Hematopoietic multipotent progenitor cell (in vitro differentiated cells): ENCODE measurements at regions not wholly inside any gene's neighbourhood (a gene's known extent, or its start where the extent isn't known, plus 50 kb on each side); places are given as distances from the start of the nearest gene placed in this dataset.
A peak's percentile ranks its signal among the peaks of the same experiment; 100 is the strongest.

ENCODE experiments used
- DNase-seq, 3 donors: peaks; one replicate each; pipeline ENCODE4 v3.0.0-alpha.2; 2011 to 2015; ENCODE audit warnings: low read depth in 2 of 3, low spot score in 2 of 3

DNA sequence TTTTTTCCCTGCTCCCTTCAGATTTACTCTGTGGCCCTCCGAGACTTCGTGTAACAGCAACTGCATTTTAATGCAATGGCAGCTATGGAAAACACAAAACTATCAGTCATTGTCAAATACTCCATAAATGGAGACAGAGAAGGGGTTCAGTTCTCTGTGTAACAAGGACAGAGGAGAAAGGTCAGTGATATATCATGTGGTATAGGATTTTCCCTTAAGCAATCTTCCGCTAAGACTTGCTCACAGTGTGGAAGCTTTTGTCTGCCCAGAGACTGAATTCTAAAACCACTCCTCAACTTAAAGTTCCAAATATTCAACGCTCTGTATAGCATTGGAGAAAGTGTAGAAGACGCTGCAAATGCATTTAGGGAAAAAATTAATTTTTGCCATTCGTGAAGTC is 111.3 kb upstream of the EDNRB start:
- DNase-seq: no peak

DNA sequence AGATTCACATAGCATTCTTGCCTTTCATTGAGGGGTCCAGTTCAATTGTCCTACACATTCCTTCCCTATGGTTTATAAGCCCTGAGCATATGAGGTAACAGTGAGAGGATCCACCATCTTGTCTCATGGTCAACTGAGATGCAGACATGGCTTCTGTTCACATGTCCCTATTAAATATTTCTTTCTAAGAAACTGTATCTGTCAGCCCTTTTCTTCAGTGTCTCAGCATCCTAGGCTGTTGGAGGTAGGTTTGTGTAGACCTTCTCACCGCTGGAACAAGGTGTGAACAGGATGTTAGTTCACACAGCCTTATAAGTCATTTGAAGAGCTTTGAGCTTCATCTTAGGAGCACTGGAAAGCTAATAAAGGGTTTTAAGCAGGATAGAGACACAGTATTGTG is 110.3 kb upstream of the EDNRB start:
- DNase-seq: no peak

DNA sequence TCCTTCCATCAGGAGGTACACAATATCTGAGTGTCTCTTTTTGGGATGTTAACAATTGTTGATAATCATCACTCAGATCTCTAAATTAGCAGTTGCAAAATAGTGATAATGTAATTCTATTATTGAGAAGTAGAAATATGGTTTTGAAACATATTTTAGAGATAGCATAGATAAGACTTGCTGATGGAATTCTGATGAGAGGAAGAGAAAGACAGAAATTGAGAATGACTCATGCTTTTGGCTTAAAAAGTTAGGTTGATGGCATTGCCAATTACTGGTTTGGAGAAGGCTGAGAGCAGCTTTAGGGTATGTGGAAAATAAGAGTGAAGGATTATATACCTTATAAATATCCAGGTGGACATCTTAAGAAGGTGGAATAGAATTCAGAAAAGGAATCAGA is 106.4 kb upstream of the EDNRB start:
- no peak for DNase-seq

DNA sequence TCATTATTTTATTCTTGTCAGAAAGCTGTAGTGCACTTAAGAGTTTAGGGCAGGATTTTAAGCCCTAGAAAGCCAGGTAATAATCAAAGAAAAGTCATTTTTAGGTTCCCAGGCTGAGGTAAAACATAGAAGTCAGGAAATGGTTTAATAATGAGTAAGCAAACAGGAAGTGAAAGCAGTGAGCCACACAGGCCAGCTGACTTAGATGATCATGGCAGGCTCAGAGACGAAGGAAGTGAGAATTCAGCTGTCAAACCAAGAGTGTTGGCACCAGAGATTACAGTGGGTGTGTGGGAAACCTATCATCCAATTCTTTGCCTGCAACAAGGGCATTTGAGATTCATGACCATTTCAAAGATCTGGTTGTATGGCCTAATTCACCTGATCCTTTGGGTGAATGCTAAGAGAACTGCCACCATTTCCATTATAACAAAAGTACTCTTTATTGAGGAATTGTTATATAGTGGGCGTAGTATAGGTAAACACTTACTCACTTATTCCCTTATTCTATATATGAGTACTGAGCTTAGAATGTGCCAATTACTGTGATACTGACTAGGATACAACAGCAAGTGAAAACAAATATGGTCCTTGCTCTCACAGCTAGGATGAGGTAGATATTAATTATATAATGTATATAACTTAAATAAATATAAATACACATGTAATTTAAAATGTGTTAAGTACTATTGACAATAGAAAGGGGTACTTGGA is 103.7 kb upstream of the EDNRB start:
- DNase-seq: peak in 2 of 3 donors; percentile 56 to 86

DNA sequence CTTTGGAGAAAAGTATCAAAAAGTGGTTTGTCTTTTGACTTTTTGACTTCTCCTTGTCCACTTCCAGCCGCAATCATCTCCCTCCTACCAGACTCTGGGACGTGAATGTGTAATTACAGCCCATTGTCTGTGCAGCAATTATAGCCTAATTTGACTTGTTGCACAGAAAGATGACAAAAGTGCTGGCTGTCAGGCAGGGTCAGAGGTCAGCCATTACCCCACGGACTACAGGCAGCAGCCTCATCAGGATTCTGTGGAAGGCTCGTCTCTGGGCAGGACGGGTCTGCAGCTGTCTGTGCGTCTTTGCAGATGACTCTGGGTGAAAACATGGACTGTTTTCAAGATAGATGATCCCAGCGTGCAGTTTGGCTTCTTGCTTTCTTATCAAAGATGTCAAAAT is 102.2 kb upstream of the EDNRB start:
- DNase-seq: no peak

DNA sequence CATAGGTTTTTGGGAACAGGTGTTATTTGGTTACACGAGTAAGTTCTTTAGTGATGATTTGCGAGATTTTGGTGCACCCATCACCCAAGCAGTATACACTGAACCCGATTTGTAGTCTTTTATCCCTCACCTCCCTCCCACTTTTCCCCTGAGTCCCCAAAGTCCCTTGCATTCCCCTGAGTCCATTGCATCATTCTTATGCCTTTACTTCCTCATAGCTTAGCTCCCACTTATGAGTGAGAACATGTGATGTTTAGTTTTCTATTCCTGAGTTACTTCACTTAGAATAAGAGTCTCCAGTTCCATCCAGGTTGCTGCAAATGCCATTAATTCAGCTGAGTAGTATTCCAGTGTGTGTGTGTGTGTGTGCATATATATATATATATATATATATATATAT is 97.2 kb upstream of the EDNRB start:
- no peak for DNase-seq

DNA sequence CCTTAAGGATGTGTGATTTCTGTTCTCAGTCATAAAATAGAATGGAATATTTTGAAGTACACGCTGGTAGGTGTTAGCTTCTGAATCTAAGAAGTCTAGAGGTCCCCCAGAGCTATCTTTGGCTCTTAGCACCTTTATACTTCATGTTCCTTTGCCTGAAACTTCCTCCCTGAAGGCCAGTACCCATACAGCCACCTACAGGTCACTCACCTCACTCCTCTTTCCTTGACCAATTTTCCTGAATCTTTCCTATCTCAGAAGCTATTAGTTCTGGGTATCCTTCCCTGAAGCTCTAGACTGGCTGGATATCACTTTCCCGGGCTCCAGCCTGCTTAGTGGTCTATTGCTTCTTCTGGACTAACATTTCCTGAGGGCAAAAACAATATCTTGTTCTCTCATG is 93.4 kb upstream of the EDNRB start:
- DNase-seq: no peak

DNA sequence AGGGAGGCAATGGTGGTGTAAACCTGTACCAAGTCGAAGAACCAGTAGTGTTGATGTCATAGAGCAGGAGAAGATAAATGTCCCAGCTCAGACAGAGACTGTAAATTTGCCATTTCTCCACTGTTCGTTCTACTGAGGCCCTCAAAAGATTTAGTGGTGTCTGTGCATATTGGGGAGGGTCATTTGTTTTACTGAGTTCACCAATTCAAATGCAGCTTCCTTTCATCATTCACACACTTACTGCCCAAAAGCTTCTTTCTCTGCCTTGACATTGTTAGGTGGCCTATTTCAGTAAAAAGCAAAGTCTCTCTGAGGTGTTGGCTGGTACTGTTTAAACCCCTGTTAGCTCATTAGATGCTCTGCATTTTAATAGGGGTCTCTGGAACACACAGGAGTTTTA is 86.2 kb upstream of the EDNRB start:
- no peak for DNase-seq

DNA sequence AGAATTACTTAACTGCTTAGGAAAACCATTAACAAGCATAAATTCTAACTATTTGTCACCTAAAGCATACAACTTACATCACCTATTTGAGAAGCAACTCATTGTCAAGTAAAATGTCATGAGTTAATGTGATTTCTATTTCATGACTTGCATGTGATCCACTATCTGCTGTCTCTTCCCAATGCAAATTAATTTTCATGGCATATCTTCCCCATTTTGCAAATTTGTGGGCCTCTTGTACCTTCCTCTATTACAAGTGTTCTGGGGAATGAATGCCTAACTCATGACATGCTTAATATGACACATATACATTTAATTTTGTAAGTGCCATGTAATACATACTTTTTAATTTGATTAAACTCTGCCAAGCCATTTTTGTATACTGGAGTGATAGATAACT is 81.1 kb upstream of the EDNRB start:
- DNase-seq: no peak

DNA sequence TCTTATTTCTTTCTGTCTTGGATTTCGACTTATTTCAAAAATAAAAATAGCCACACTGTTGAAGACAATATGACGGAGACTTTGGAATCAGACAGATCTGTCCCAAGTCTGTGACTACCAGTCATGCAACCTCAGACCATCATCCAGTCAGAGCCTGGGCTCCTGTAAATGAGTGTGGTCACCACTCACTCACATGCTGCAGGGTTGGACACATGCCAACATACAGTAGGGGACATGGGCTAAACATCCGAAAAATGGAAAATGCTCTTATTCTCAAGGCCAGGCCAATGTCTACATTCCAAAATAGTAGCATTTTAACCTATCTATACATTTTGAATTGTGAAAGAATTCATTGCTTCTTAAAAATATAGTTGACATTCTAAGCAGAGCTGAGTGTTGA is 75.5 kb upstream of the EDNRB start:
- DNase-seq: no peak

DNA sequence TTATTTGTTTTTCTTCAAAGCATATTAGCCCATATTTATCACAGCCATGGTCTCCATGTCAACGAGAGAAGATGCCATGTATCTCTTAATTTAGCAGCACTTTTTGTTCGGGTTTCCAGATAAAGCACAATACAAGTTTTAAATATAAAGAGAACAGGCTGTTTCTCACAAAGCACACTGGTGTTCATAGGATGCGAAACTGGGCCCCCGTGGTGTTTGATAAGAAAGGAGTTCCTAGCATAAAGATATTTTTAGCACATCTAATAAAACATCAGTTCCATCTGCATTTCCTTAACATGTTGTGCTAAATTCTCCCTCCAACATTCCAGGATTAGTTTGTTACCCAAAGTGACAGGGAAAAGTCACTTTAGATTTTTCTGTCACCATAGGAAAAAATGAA is 72.4 kb upstream of the EDNRB start:
- no peak for DNase-seq

DNA sequence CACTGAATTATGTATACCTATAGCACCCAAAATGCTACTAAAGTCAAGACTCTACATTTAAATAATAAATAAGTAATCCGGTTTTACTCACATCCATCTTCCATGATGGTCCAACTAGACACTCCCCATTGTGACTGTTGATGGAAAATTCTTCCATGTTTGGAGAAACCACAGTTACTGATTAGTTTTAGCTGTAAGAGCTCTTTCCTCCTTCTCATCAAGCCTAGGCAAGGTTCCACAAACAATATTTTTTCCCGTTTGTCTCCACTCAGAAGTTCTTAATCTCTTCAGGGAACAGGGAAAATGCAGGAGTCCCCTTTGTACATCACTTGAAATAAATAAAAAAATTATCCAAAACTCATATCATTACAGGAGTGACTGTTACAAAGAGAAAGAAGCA is 70.7 kb upstream of the EDNRB start:
- DNase-seq: no peak

DNA sequence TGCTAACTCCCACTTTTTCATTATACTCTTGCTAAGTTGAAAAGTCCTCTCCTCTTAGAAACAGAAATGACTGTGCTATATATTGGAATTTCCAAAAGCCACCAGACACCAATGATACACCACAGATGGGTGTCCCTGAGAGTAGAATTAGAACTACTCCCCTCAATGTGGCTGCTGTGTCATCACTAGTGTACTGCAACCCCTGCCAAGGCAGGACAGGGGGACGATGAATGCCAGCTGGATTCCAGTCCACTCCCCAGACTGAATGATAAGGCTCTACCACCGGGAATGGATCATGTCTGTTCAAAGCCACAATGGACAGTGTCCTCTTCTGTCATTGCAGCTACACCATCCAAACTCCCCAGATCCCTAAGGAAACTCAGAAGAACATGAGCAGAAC is 69.7 kb upstream of the EDNRB start:
- no peak for DNase-seq

DNA sequence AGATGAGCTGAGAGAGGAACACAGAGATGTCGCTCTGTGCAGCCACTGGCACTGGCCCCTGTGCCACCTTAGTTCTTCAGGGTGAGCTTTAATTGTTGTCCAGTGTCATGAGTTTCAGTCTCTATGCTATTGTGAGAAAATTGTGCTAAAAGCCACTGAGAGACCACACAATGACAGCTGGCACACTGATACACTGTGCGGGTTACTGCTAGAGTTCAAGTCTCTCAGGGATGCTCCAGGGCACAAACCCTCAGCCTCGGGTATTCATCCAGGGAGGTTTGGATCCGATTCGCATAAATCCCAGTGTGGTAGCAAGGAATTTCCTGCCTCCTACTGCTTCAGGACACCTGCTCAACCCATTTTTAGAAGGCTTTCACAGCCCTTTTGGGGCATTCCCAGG is 68.1 kb upstream of the EDNRB start:
- DNase-seq: no peak

DNA sequence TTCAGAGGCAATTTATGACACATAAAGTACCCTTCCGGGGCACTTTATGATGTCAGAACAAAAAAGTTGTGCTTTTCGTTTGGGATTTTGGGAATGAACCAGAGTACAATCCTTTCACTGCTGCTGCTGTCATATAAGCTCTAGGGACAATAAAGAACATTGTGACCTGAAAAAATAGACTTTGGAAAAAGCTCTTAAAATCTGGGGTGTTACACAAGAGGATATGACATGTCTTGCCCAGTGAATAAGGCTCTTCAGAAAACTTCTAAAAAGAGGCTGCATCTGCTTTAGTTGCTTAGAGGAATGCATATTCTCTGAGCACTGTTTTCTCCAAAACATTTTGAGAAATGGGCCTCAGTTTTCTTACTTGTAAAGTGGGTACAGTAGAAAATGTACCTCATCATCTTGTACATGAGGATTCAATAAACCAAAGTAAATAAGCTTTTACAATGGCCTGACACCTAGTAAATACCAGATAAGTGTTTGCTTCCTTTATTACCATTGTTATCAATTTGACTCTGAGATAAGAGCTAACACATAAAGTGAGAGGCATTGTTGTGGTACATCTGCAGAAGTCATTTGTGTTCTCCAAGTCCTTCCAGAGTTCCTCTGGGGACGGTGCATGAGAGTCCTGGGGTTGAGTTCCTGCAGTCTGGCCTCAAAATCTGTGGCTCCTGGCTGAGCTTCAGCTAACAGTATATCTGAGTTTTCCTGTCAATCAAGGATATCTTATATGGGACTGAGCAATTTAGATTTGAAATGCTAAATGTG is 67.4 kb upstream of the EDNRB start:
- DNase-seq: no peak

DNA sequence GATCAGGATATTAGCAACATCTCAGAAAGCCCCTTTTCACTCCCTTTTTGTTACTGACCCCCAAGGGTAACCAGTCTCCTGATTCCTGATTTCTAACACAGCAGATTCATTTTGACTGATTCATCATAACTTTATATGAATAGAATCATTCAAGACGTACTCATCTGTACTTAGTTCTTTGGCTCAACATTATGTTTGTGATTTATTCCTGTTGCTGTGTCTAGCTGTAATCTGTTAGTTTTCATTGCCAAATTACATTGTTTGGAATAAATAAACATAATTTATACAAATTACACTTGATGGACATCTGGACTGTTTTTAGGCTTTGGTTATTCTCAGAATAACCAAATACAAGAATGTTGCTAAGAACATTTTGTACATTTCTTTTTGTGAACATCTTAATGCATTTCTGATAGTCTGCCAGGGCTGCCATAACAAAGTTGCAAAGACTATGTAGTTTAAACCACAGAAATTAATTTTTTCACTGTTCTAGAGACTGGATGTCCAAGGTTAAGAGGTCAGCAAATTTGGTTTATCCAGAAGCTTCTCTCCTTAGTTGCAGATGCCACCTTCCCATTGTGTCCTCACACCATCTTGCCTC is 62.8 kb upstream of the EDNRB start:
- no peak for DNase-seq

DNA sequence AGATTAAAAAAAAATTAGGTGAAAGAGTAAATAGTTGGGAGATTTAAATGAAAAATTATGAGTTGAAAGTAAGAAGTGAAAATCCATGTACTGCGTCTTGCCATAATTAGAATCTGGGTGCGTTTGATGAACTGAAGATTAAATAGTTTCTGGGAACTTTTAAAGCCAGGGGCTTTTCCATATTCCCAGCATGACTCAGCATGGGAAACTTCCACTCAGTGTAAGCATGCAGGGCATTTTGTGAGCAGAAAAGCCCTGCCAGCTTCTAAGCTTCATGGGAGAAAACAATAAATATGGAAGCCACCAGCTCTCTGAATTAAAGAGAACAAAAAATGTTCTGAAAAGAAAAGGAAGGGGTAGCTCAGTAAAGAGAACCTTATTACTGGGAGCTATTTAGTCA is 62.0 kb upstream of the EDNRB start:
- DNase-seq: no peak

DNA sequence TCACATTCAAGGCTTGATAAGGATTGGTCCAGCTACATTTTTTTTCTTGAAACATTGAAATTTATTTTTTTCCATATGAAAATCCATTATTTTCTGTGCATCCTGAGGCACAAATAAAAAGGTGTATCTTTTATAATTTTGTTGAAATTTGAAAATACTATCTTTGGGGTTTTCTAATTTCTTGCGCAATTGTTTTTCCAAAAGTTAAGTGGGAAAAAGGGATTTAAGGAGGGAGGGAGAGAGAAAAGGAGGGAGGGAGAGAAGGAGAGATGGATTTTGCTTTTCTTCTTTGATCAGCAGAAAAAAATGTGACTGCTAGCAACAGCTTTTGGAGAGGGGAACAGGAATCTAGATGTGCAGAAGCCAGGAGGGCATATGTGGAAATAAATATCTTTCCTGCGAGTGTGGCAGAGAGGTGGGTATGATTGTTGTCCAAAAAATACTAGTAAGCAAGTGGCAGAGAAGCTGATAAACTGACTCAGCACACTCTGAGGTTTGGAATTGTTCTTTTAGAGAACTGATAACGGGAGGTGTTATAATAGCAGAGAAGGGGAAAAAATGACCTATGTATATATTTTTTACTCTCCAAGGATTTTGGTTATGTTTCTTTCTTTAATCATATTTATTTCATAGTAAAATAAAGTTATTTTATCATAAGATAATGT is 61.2 kb upstream of the EDNRB start:
- DNase-seq: no peak

DNA sequence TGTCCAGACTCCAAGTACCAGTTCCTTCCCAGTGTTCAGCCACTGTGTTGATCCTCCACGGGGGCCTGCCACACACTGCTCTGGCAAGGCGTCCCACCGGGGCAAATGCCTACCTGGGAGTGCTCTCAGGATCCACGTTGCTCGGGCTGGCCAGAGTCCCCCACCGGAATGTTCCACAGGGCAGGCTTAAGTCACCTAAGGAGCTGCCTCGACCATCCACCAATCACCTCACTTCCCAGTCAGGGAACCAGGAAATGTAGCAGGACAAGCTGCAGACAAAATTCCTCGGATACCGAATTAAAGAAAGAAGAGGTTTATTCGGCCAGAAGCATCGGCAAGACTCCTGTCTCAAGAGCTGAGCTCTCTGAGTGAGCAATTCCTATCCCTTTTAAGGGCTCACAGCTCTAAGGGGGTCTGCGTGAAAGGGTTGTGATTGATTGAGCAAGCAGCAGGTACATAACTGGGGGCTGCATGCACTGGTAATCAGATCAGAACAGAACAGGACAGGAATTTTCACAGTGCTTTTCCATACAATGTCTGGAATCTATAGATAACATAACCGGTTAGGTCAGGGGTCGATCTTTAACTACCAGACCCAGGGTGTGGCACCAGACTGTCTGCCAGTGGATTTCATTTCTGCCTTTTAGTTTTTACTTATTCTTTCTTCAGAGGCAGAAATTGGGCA is 56.9 kb upstream of the EDNRB start:
- DNase-seq: no peak

DNA sequence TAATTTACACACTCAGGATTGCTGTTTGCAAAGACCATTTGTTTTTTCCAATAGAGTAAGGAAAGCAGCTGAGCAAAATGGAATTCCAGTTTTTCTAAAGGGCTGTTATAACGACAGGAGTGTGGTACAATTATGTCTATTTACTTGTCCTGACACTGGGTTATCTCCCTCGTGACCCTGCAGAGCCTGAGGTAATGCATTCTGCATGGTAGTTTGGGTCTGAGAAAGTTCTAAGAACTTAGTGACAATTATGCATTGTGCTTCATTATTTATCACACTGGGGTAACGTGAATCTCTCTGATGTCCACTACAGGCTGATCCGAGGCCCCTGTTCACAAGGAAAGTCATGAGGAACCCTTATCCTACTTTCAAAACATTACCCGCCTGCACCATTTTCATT is 50.7 kb upstream of the EDNRB start:
- no peak for DNase-seq
